SU-DHL-6 (cell line): ENCODE measurements at regions not wholly inside any gene's neighbourhood (a gene's known extent, or its start where the extent isn't known, plus 50 kb on each side); places are given as distances from the start of the nearest gene placed in this dataset.
"Not testable (repeated sequence)": the region's sequence is repeated elsewhere in the genome, so short reads cannot be mapped to it uniquely, and the experiment has no call there.

Experiments
- H2AFZ ChIP-seq: fragments of 200-600 bp; sonication (generic); 2 replicates; pipeline ENCODE4 v1.6.1; 2014; ENCODE audit warnings: low read depth, mild to moderate bottlenecking, moderate library complexity, mixed read lengths, antibody characterized with exemption, low read length; ENCODE audit not compliant: severe bottlenecking
- H3F3A ChIP-seq: fragments of 200-600 bp; shearing (Covaris generic); 2 replicates; pipeline ENCODE4 v1.6.0; 2016; ENCODE audit warnings: antibody characterized with exemption, mild to moderate bottlenecking; ENCODE audit not compliant: insufficient read depth
- H3K27ac ChIP-seq: fragments of 200-600 bp; sonication (generic); 2 replicates; pipeline ENCODE4 v1.5.1; 2016; ENCODE audit warnings: low read depth, mild to moderate bottlenecking, low read length, moderate library complexity, mixed read lengths
- H3K27me3 ChIP-seq: fragments of 200-600 bp; sonication (generic), shearing (Covaris generic); 2 replicates; pipeline ENCODE4 v1.6.0; 2014; ENCODE audit warnings: mild to moderate bottlenecking, low read length
- H3K36me3 ChIP-seq: fragments of 200-600 bp; sonication (generic); 2 replicates; pipeline ENCODE4 v1.6.1; 2014; ENCODE audit warnings: mild to moderate bottlenecking, low read length, mixed read lengths
- H3K4me2 ChIP-seq: fragments of 300-600, 200-600 bp; shearing (Covaris generic), sonication (generic); 2 replicates; pipeline ENCODE4 v1.6.0; 2014; ENCODE audit warnings: low read length, low read depth, mild to moderate bottlenecking; ENCODE audit not compliant: poor library complexity, severe bottlenecking
- H3K4me3 ChIP-seq: fragments of 200-600 bp; sonication (generic); 2 replicates; pipeline ENCODE4 v1.5.1; 2014; ENCODE audit warnings: antibody characterized with exemption, low read length, mild to moderate bottlenecking, mixed read lengths; ENCODE audit not compliant: insufficient read depth, poor library complexity, severe bottlenecking
- H3K79me2 ChIP-seq: fragments of 200-600 bp; sonication (generic); 2 replicates; pipeline ENCODE4 v1.6.1; 2014; ENCODE audit warnings: mild to moderate bottlenecking, low read length, moderate library complexity; ENCODE audit not compliant: insufficient read depth
- H3K9ac ChIP-seq: fragments of 200-600 bp; sonication (generic); 2 replicates; pipeline ENCODE4 v1.7.0; 2014; ENCODE audit warnings: mild to moderate bottlenecking, low read length
- H3K9me2 ChIP-seq: fragments of 200-600 bp; sonication (generic); replicated peaks from 2 replicates; pipeline ENCODE4 v1.6.1; 2014; ENCODE audit warnings: low read length; ENCODE audit not compliant: insufficient read depth
- H3K9me3 ChIP-seq: fragments of 200-600 bp; sonication (generic); 2 replicates; pipeline ENCODE4 v1.6.1; 2014; ENCODE audit warnings: low read length, mixed read lengths; ENCODE audit not compliant: insufficient read depth
- H4K20me1 ChIP-seq: fragments of 200-600 bp; sonication (generic); 2 replicates; pipeline ENCODE4 v1.6.1; 2014; ENCODE audit warnings: low read depth, mild to moderate bottlenecking, antibody characterized with exemption, low read length, moderate library complexity, mixed read lengths
- CTCF ChIP-seq: fragments of 200-600 bp; sonication (generic); IDR thresholded peaks from one replicate; pipeline ENCODE4 v1.5.1; 2017; ENCODE audit warnings: antibody characterized with exemption, mild to moderate bottlenecking, low read length, moderate library complexity; ENCODE audit not compliant: insufficient read depth, poor library complexity, severe bottlenecking
- EZH2phosphoT487 ChIP-seq: fragments of 200-600 bp; sonication (generic), shearing (Covaris generic); conservative IDR thresholded peaks from 2 replicates; pipeline ENCODE4 v1.6.1; 2018; ENCODE audit warnings: mild to moderate bottlenecking, antibody characterized with exemption, low read length, moderate library complexity, mixed read lengths

- H4K20me1 ChIP-seq, result no peaks in the 10 kb centered on the region
- H3K9me3 ChIP-seq, result no peaks in the 10 kb centered on the region; the same call in 1 of the 2 replicates
- TF ChIP-seq EZH2phosphoT487, result no peak
- no peak for TF ChIP-seq CTCF
- H3K4me3 ChIP-seq, result no peak overlapping the region
- no peak overlapping the region for H3K9ac ChIP-seq
- H3K27me3 ChIP-seq, result no peaks in the 10 kb centered on the region
- no peak overlapping the region for H2AFZ ChIP-seq
- H3K9me2 ChIP-seq, result no peaks in the 10 kb centered on the region
- H3K27ac ChIP-seq, result no peak overlapping the region
- H3K4me2 ChIP-seq, result no peak overlapping the region
- H3K79me2 ChIP-seq, result no peaks in the 10 kb centered on the region
- no peaks in the 10 kb centered on the region for H3F3A ChIP-seq
- no peaks in the 10 kb centered on the region for H3K36me3 ChIP-seq
These were observed 698.7 kb downstream of the GABRG1 start for GRCh38 chr4:45425135-45425534.

- no peak overlapping the region for H3K4me2 ChIP-seq
- no peaks in the 10 kb centered on the region for H4K20me1 ChIP-seq
- no peaks in the 10 kb centered on the region for H3K27me3 ChIP-seq
- H3K9me3 ChIP-seq, result no peaks in the 10 kb centered on the region; the same call in 1 of the 2 replicates
- no peak overlapping the region for H3K4me3 ChIP-seq
- no peaks in the 10 kb centered on the region for H3F3A ChIP-seq
- TF ChIP-seq CTCF (no peak), EZH2phosphoT487 (no peak)
- H3K36me3 ChIP-seq, result no peaks in the 10 kb centered on the region
- H3K27ac ChIP-seq, result no peak overlapping the region
- H3K79me2 ChIP-seq, result no peaks in the 10 kb centered on the region
- H3K9ac ChIP-seq, result no peak overlapping the region
- H2AFZ ChIP-seq, result no peak overlapping the region
- H3K9me2 ChIP-seq, result no peaks in the 10 kb centered on the region
These were observed 697.5 kb upstream of the GNPDA2 start for GRCh38 chr4:45423896-45424295.

GRCh38 chr4:45420091-45420674, 693.8 kb upstream of the GNPDA2 start:
- not testable (repeated sequence) for H3K4me3 ChIP-seq, H3K9ac ChIP-seq, H3K9me2 ChIP-seq, H3K4me2 ChIP-seq, H4K20me1 ChIP-seq, H3K9me3 ChIP-seq, H3K27me3 ChIP-seq, H3F3A ChIP-seq, H3K27ac ChIP-seq, H2AFZ ChIP-seq, H3K36me3 ChIP-seq, H3K79me2 ChIP-seq

GRCh38 chr4:45410701-45411210, 684.4 kb upstream of the GNPDA2 start:
- H3K79me2 ChIP-seq, result no peaks in the 10 kb centered on the region
- H3K4me2 ChIP-seq, result no peak overlapping the region
- no peaks in the 10 kb centered on the region for H4K20me1 ChIP-seq
- H3K27me3 ChIP-seq, result no peaks in the 10 kb centered on the region
- no peaks in the 10 kb centered on the region for H3F3A ChIP-seq
- TF ChIP-seq EZH2phosphoT487 (no peak), CTCF (no peak)
- H3K4me3 ChIP-seq, result no peak overlapping the region
- no peaks in the 10 kb centered on the region for H3K9me2 ChIP-seq
- no peaks in the 10 kb centered on the region for H3K36me3 ChIP-seq
- no peak overlapping the region for H3K27ac ChIP-seq
- no peak overlapping the region for H2AFZ ChIP-seq
- no peaks in the 10 kb centered on the region for H3K9me3 ChIP-seq
- H3K9ac ChIP-seq, result no peak overlapping the region
